ENCODE measurements at regions not wholly inside any gene's neighbourhood (a gene's known extent, or its start where the extent isn't known, plus 50 kb on each side); places are given as distances from the start of the nearest gene placed in this dataset.

DNA sequence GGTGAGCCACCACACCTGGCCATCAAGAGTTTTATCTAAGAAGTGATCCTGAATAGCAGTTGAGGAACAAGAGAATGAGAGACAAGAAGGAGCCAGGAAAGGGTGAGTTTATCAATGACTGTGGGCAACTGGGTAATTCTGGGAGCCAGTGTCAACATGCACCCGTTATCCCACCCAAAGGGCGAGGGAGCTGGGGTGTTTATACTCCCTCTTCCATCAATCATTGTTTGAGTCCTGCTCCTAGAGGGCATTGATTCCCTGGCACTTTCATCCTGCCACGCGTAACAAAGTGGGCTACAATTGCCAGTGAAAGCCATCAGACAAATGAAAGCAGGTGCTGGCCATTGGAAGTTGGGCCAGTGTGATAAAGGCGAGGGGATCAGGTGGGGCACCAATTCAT is 136.3 kb downstream of the SUDS3 start:
- RAD21 ChIA-PET (ENCODE audit: low non-redundant PET in 1 of 2, low total read pairs in 2 of 2, uncharacterized antibody in 2 of 2, unreplicated experiment in 2 of 2), result no interaction called here
- H3K27ac ChIP-seq (ENCODE audit: low read depth, low read length), result no peak overlapping the region
- H3K79me2 ChIP-seq (ENCODE audit: insufficient read depth, low read length), result no peaks in the 10 kb centered on the region
- H3K9ac ChIP-seq (ENCODE audit: low read length), result no peak overlapping the region
- ATAC-seq (no peak), DNase-seq (ENCODE audit: low read depth, low spot score) (no peak)
- H2AFZ ChIP-seq (ENCODE audit: low read depth, low read length, poor library complexity, severe bottlenecking), result no peak overlapping the region
- intact Hi-C loops (cut with micrococcal nuclease), result no loop called here
- no peaks in the 10 kb centered on the region for H3K36me3 ChIP-seq (ENCODE audit: control insufficient read depth in 1 of 2, insufficient read depth in 2 of 2, low read length in 2 of 2)
- H4K20me1 ChIP-seq (ENCODE audit: insufficient read depth), result no peaks in the 10 kb centered on the region
- H3K4me1 ChIP-seq (ENCODE audit: control insufficient read depth in 1 of 2, insufficient read depth in 2 of 2, low read length in 2 of 2), result no peaks in the 10 kb centered on the region
- H3K4me2 ChIP-seq (ENCODE audit: low read length), result no peak overlapping the region
- CTCF ChIA-PET, result no interaction called here
- TF ChIP-seq CBX3 (IDR thresholded peaks at IDR 0.05; ENCODE audit: low read depth), result no peak
- TF ChIP-seq EZH2phosphoT487 (IDR thresholded peaks at IDR 0.05; ENCODE audit: borderline replicate concordance), result no peak
- TF ChIP-seq ZFX (IDR thresholded peaks at IDR 0.05), result no peak
- no peak for TF ChIP-seq POLR2AphosphoS5 (IDR thresholded peaks at IDR 0.05; ENCODE audit: low read depth, low read length)
- H3K9me2 ChIP-seq (ENCODE audit: insufficient read depth), result no peaks in the 10 kb centered on the region
- BruUV-seq (replicated peaks), result no TSS peak
- POLR2A ChIA-PET, result no interaction called here
- no peak overlapping the region for H3K4me3 ChIP-seq (replicated peaks in 1 of 2; ENCODE audit: low read depth in 1 of 2, low read length in 2 of 2)
- H3K27me3 ChIP-seq (ENCODE audit: insufficient read depth, low read length), result no peaks in the 10 kb centered on the region
- no peaks in the 10 kb centered on the region for H3K9me3 ChIP-seq (ENCODE audit: control insufficient read depth in 1 of 2, insufficient read depth in 1 of 2, low read depth in 1 of 2, low read length in 2 of 2)

DNA sequence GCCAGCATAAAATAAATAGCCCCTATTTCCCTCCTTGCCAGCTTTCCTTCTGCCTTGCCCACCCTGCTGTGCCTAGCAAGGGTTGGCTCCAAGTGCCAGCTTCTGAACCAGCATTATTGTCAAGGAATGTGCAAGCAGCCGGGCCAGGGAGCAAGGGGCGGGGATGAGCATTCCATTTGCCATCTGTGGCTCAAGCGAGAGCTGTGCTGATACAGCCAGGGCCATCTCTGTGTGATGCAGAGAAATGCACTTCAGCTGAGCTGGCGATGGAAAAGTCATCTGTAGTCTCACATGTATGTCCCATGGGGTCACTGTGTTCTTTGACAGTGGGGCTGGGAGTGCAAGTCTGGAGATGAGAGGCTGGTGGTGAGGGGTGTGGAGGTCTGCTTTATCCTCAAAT is 137.3 kb downstream of the SUDS3 start:
- Histone ChIP-seq H2AFZ (ENCODE audit: low read depth, low read length, poor library complexity, severe bottlenecking) (no peak overlapping the region), H3K4me2 (ENCODE audit: low read length) (no peak overlapping the region), H3K27ac (ENCODE audit: low read depth, low read length) (no peak overlapping the region), H4K20me1 (ENCODE audit: insufficient read depth) (no peaks in the 10 kb centered on the region), H3K79me2 (ENCODE audit: insufficient read depth, low read length) (no peaks in the 10 kb centered on the region), H3K4me1 (ENCODE audit: control insufficient read depth in 1 of 2, insufficient read depth in 2 of 2, low read length in 2 of 2) (no peaks in the 10 kb centered on the region), H3K27me3 (ENCODE audit: insufficient read depth, low read length) (no peaks in the 10 kb centered on the region), H3K9me2 (ENCODE audit: insufficient read depth) (no peaks in the 10 kb centered on the region), H3K9ac (ENCODE audit: low read length) (no peak overlapping the region), H3K4me3 (replicated peaks in 1 of 2; ENCODE audit: low read depth in 1 of 2, low read length in 2 of 2) (no peak overlapping the region), H3K9me3 (ENCODE audit: control insufficient read depth in 1 of 2, insufficient read depth in 1 of 2, low read depth in 1 of 2, low read length in 2 of 2) (no peaks in the 10 kb centered on the region), H3K36me3 (ENCODE audit: control insufficient read depth in 1 of 2, insufficient read depth in 2 of 2, low read length in 2 of 2) (no peaks in the 10 kb centered on the region)
- RAD21 ChIA-PET (ENCODE audit: low non-redundant PET in 1 of 2, low total read pairs in 2 of 2, uncharacterized antibody in 2 of 2, unreplicated experiment in 2 of 2), result no interaction called here
- CTCF ChIA-PET, result no interaction called here
- TF ChIP-seq, protein P1, sequence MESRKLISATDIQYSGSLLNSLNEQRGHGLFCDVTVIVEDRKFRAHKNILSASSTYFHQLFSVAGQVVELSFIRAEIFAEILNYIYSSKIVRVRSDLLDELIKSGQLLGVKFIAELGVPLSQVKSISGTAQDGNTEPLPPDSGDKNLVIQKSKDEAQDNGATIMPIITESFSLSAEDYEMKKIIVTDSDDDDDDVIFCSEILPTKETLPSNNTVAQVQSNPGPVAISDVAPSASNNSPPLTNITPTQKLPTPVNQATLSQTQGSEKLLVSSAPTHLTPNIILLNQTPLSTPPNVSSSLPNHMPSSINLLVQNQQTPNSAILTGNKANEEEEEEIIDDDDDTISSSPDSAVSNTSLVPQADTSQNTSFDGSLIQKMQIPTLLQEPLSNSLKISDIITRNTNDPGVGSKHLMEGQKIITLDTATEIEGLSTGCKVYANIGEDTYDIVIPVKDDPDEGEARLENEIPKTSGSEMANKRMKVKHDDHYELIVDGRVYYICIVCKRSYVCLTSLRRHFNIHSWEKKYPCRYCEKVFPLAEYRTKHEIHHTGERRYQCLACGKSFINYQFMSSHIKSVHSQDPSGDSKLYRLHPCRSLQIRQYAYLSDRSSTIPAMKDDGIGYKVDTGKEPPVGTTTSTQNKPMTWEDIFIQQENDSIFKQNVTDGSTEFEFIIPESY (IDR thresholded peaks at IDR 0.05; ENCODE audit: extremely low read depth, insufficient replicate concordance, low read length), result no peak
- no peak for TF ChIP-seq FOSL1 (IDR thresholded peaks at IDR 0.05; ENCODE audit: low read depth)
- no peak for TF ChIP-seq JUND (IDR thresholded peaks at IDR 0.05)
- no peak for TF ChIP-seq RAD21 (IDR thresholded peaks at IDR 0.05; ENCODE audit: low read depth)
- no peak for TF ChIP-seq EZH2 (IDR thresholded peaks at IDR 0.05)
- TF ChIP-seq EZH2phosphoT487 (IDR thresholded peaks at IDR 0.05; ENCODE audit: borderline replicate concordance), result no peak
- no peak for TF ChIP-seq YY1 (IDR thresholded peaks at IDR 0.05; ENCODE audit: extremely low read depth, insufficient replicate concordance, low read depth, low read length)
- no peak for TF ChIP-seq ELF1 (IDR thresholded peaks at IDR 0.05; ENCODE audit: borderline replicate concordance, low read depth)
- no peak for TF ChIP-seq POLR2AphosphoS5 (IDR thresholded peaks at IDR 0.05; ENCODE audit: low read depth, low read length)
- TF ChIP-seq SIN3A (IDR thresholded peaks at IDR 0.05; ENCODE audit: low read depth), result no peak
- no peak for TF ChIP-seq MAX (IDR thresholded peaks at IDR 0.05)
- TF ChIP-seq REST (IDR thresholded peaks at IDR 0.05; ENCODE audit: low read depth), result no peak
- no peak for TF ChIP-seq ZNF274 (IDR thresholded peaks at IDR 0.05; ENCODE audit: low read depth, low read length)
- TF ChIP-seq CBX3 (IDR thresholded peaks at IDR 0.05; ENCODE audit: low read depth), result no peak
- POLR2A ChIA-PET, result no interaction called here
- ATAC-seq (no peak), DNase-seq (ENCODE audit: low read depth, low spot score) (no peak)
- intact Hi-C loops (cut with micrococcal nuclease), result no loop called here
- BruUV-seq (replicated peaks), result no TSS peak

All from HCT116 (cell line).